AG09319 (cell line): ENCODE measurements at regions not wholly inside any gene's neighbourhood (a gene's known extent, or its start where the extent isn't known, plus 50 kb on each side); places are given as distances from the start of the nearest gene placed in this dataset.
A peak's percentile ranks its signal among the peaks of the same experiment; 100 is the strongest.

Experiments
- DNase-seq: peaks from one replicate; pipeline ENCODE4 v3.0.0-alpha.2; 2010; ENCODE audit warnings: low read depth; ENCODE audit errors: extremely low read depth
- TF ChIP-seq, protein P1 (sequence below): IDR thresholded peaks from 2 replicates; pipeline ENCODE4 v1.5.1; 2011; ENCODE audit warnings: low read depth, mild to moderate bottlenecking, inconsistent platforms, low read length, moderate library complexity

- DNase-seq = no peak
- TF ChIP-seq, protein P1, sequence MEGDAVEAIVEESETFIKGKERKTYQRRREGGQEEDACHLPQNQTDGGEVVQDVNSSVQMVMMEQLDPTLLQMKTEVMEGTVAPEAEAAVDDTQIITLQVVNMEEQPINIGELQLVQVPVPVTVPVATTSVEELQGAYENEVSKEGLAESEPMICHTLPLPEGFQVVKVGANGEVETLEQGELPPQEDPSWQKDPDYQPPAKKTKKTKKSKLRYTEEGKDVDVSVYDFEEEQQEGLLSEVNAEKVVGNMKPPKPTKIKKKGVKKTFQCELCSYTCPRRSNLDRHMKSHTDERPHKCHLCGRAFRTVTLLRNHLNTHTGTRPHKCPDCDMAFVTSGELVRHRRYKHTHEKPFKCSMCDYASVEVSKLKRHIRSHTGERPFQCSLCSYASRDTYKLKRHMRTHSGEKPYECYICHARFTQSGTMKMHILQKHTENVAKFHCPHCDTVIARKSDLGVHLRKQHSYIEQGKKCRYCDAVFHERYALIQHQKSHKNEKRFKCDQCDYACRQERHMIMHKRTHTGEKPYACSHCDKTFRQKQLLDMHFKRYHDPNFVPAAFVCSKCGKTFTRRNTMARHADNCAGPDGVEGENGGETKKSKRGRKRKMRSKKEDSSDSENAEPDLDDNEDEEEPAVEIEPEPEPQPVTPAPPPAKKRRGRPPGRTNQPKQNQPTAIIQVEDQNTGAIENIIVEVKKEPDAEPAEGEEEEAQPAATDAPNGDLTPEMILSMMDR = no peak
These were observed 161.7 kb upstream of the UBE2E1 start for GRCh38 chr3:23644099-23644498.

GRCh38 chr3:23644676-23645075, 161.1 kb upstream of the UBE2E1 start:
- TF ChIP-seq, protein P1 = no peak
- no peak for DNase-seq

DNA sequence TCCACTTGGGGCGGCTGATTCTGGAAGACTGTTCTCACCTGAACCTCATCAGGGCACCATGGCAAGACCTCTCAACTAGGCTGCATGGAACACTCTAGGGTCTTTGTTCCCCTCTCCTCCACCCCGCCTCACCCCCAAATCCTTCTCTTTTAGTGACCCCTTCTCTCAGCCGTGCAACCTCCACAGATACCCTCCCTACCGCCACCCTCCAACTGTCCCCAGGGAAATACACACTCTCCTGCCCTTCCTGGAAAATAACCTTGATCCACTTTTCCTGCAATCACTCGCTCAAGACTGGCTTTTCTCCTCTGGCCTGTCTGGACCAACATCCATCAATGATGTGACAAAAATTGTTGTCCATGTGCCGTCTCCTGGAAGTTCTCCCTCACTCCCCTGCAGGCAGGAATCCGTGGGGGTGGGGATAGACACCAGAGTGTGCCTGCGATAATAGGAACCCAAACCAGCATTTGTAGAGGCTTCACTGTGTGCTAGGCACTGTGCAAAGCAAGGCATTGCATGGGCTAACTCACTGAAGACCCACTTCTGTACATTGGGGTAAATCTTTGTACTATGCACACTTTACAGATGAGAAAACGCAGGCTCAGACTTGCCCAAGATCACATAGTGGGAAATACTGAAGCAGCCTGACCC, 160.1 kb upstream of the UBE2E1 start:
- TF ChIP-seq, protein P1 = no peak
- no peak for DNase-seq

GRCh38 chr3:23646184-23646920, 159.4 kb upstream of the UBE2E1 start:
- DNase-seq = no peak
- TF ChIP-seq, protein P1 = no peak

DNA sequence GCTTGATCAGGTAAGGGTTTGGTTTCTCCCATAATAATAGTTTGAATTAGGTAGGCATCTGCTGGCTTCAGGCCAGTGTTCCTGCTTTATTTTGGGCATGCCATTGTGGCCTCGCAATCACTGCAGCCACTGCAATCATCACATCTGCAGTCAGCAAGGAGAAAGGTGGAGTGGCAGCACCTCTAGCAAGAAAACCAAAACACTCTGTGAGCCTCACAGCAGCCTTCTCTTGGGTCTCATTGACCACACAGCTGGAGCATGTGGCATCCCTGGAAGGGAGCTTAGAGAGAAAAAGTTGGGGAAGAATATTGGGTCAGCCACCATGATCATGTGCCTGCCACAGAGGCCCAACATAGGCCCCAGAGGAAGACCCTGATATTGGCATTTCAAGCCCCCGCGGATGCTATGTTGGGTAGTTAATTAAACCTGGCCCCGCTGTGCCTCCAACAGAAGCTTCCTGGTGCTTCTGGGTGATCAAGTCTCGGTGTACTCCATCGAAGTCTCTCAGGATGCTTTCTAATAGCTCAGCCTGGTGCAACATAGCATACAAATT, 158.0 kb upstream of the UBE2E1 start:
- TF ChIP-seq, protein P1 = no peak

DNA sequence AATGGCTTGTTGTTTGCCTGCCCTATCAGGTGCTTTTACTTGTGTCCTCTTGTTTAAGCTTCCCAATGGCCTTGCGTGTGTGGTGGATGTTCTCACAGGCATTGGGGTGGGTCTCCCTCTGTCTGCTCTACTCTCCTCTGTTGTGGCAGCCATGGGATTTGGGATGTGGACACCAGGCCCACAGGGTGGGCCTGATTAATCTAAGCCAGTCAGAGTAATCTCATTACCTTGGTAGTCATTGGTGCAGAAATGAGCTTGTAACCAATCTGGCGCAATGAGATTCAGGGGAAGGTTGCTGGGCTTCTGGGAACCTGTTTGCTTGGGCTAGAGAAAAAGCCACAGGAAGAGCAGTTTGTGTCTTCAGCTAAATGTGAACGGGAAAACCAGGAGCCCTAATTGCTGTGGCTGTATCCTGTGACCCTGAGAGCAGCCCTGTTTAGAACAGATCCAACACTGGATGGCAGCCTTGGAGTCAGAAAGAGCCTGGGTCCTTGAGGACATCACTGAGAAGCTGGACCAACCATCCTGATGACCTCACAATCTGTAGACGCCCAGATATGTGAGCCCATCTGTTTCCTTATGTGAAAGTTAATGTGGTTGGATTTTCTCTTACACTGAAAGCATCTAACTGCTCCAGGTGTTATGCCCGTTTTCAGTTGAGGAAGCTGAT, 157.3 kb upstream of the UBE2E1 start:
- TF ChIP-seq, protein P1 = peak; percentile 4; the same call in 1 of the 2 replicates
- no peak for DNase-seq

More for the DNA sequence above, 158.0 kb upstream of the UBE2E1 start:
- DNase-seq = no peak
